ENCODE measurements at regions not wholly inside any gene's neighbourhood (a gene's known extent, or its start where the extent isn't known, plus 50 kb on each side); places are given as distances from the start of the nearest gene placed in this dataset.

GRCh38 chr5:40006260-40006659 lies 581.5 kb upstream of the DAB2 start:
- Histone ChIP-seq H3K4me3 (ENCODE audit: low read depth, low read length) (no peak overlapping the region), H3K27ac (ENCODE audit: low read depth, low read length) (no peak overlapping the region), H3K9me3 (ENCODE audit: control insufficient read depth, insufficient read depth, low read length) (no peaks in the 10 kb centered on the region), H3K27me3 (ENCODE audit: control insufficient read depth, insufficient read depth, low read length) (no peaks in the 10 kb centered on the region)
- no peak for DNase-seq (ENCODE audit: low read depth, low spot score)
- no peak for TF ChIP-seq CTCF (IDR thresholded peaks at IDR 0.05; ENCODE audit: low read depth, low read length)
- CTCF ChIA-PET: no interaction called here
- POLR2A ChIA-PET: no interaction called here

- no peaks in the 10 kb centered on the region for H3K27me3 ChIP-seq (ENCODE audit: control insufficient read depth, insufficient read depth, low read length)
- no peak overlapping the region for H3K27ac ChIP-seq (ENCODE audit: low read depth, low read length)
- TF ChIP-seq CTCF (IDR thresholded peaks at IDR 0.05; ENCODE audit: low read depth, low read length): no peak
- no peak overlapping the region for H3K4me3 ChIP-seq (ENCODE audit: low read depth, low read length)
- DNase-seq (ENCODE audit: low read depth, low spot score): no peak
- H3K9me3 ChIP-seq (ENCODE audit: control insufficient read depth, insufficient read depth, low read length): no peaks in the 10 kb centered on the region
- CTCF ChIA-PET: no interaction called here
- POLR2A ChIA-PET: no interaction called here
Measured at GRCh38 chr5:40001796-40002195, 577.0 kb upstream of the DAB2 start.

GRCh38 chr5:39998518-39998917 lies 573.7 kb upstream of the DAB2 start:
- ChIA-PET POLR2A (no interaction called here), CTCF (no interaction called here)
- TF ChIP-seq CTCF (IDR thresholded peaks at IDR 0.05; ENCODE audit: low read depth, low read length): no peak
- peak; percentile 1 for DNase-seq (ENCODE audit: low read depth, low spot score)
- Histone ChIP-seq H3K27ac (ENCODE audit: low read depth, low read length) (no peak overlapping the region), H3K27me3 (ENCODE audit: control insufficient read depth, insufficient read depth, low read length) (no peaks in the 10 kb centered on the region), H3K9me3 (ENCODE audit: control insufficient read depth, insufficient read depth, low read length) (no peaks in the 10 kb centered on the region), H3K4me3 (ENCODE audit: low read depth, low read length) (no peak overlapping the region)

GRCh38 chr5:39995990-39996389 lies 571.2 kb upstream of the DAB2 start:
- CTCF ChIA-PET: no interaction called here

GRCh38 chr5:39992617-39993202 lies 567.9 kb upstream of the DAB2 start:
- H3K9me3 ChIP-seq (ENCODE audit: control insufficient read depth, insufficient read depth, low read length): no peaks in the 10 kb centered on the region; the same call in 1 of the 2 replicates
- no peaks in the 10 kb centered on the region for H3K27me3 ChIP-seq (ENCODE audit: control insufficient read depth, insufficient read depth, low read length)
- DNase-seq (ENCODE audit: low read depth, low spot score): no peak
- no peak overlapping the region for H3K27ac ChIP-seq (ENCODE audit: low read depth, low read length)
- POLR2A ChIA-PET: no interaction called here
- CTCF ChIA-PET: interaction anchor here (1.7 kb wide), 1 partner anchor 44 kb away, joined by 4 read pairs; no protein-coding TSS in a partner anchor
- H3K4me3 ChIP-seq (ENCODE audit: low read depth, low read length): no peak overlapping the region
- no peak for TF ChIP-seq CTCF (IDR thresholded peaks at IDR 0.05; ENCODE audit: low read depth, low read length)

More at GRCh38 chr5:39995990-39996389, 571.2 kb upstream of the DAB2 start:
- no peak overlapping the region for H3K4me3 ChIP-seq (ENCODE audit: low read depth, low read length)
- no peaks in the 10 kb centered on the region for H3K9me3 ChIP-seq (ENCODE audit: control insufficient read depth, insufficient read depth, low read length)
- DNase-seq (ENCODE audit: low read depth, low spot score): no peak
- no peak overlapping the region for H3K27ac ChIP-seq (ENCODE audit: low read depth, low read length)
- POLR2A ChIA-PET: no interaction called here
- TF ChIP-seq CTCF (IDR thresholded peaks at IDR 0.05; ENCODE audit: low read depth, low read length): no peak
- H3K27me3 ChIP-seq (ENCODE audit: control insufficient read depth, insufficient read depth, low read length): no peaks in the 10 kb centered on the region

All from AG04450 (cell line).